ENCODE measurements at regions not wholly inside any gene's neighbourhood (a gene's known extent, or its start where the extent isn't known, plus 50 kb on each side); places are given as distances from the start of the nearest gene placed in this dataset.

GRCh38 chr14:99077844-99078236 is 194.2 kb downstream of the BCL11B start:
- 77 to 81% methylated on average over 6 of the region's 6 CpGs for WGBS, 2 donors
- no peak for TF ChIP-seq POLR2A (IDR thresholded peaks at IDR 0.05)
- TF ChIP-seq EP300 (IDR thresholded peaks at IDR 0.05), result no peak
- TF ChIP-seq CTCF (IDR thresholded peaks at IDR 0.05), result no peak
- Histone ChIP-seq H3K9me3 (peaks cover 0 to 35% (median 0%) of the 10 kb centered on the region in 4 donors), H3K27me3 (no peaks in the 10 kb centered on the region), H3K36me3 (no peaks in the 10 kb centered on the region), H3K4me1 (no peaks in the 10 kb centered on the region), H3K27ac (no peak overlapping the region), H3K4me3 (no peak overlapping the region)
- DNase-seq (ENCODE audit: low spot score in 2 of 2), result no peak

- Histone ChIP-seq H3K36me3 (no peaks in the 10 kb centered on the region), H3K4me1 (no peaks in the 10 kb centered on the region), H3K27me3 (no peaks in the 10 kb centered on the region), H3K27ac (no peak overlapping the region), H3K4me3 (no peak overlapping the region), H3K9me3 (peaks cover 0 to 39% (median 0%) of the 10 kb centered on the region in 4 donors)
- TF ChIP-seq CTCF (IDR thresholded peaks at IDR 0.05) (no peak), EP300 (IDR thresholded peaks at IDR 0.05) (no peak), POLR2A (IDR thresholded peaks at IDR 0.05) (no peak)
- 65 to 81% methylated on average over 7 of the region's 7 CpGs for WGBS, 2 donors
- no peak for DNase-seq (ENCODE audit: low spot score in 2 of 2)
Observed at GRCh38 chr14:99078426-99078825, 193.6 kb downstream of the BCL11B start.

- no peaks in the 10 kb centered on the region for H3K36me3 ChIP-seq
- TF ChIP-seq EP300 (IDR thresholded peaks at IDR 0.05) (no peak), POLR2A (IDR thresholded peaks at IDR 0.05) (no peak), CTCF (IDR thresholded peaks at IDR 0.05) (no peak)
- no peak overlapping the region for H3K27ac ChIP-seq
- H3K4me1 ChIP-seq, result no peaks in the 10 kb centered on the region
- 69 to 78% methylated on average over 9 of the region's 9 CpGs for WGBS, 2 donors
- H3K4me3 ChIP-seq, result no peak overlapping the region
- H3K27me3 ChIP-seq, result no peaks in the 10 kb centered on the region
- H3K9me3 ChIP-seq, result peaks cover 0 to 38% (median 0%) of the 10 kb centered on the region in 4 donors
- DNase-seq (ENCODE audit: low spot score in 2 of 2), result no peak
Observed at GRCh38 chr14:99079061-99079727, 192.8 kb downstream of the BCL11B start.

GRCh38 chr14:99080306-99080705 is 191.7 kb downstream of the BCL11B start:
- 79 to 90% methylated on average over 3 of the region's 3 CpGs for WGBS, 2 donors
- Histone ChIP-seq H3K4me3 (no peak overlapping the region), H3K27me3 (no peaks in the 10 kb centered on the region), H3K4me1 (no peaks in the 10 kb centered on the region), H3K36me3 (no peaks in the 10 kb centered on the region), H3K9me3 (peaks cover 0 to 34% (median 0%) of the 10 kb centered on the region in 4 donors), H3K27ac (no peak overlapping the region)
- no peak for DNase-seq (ENCODE audit: low spot score in 2 of 2)
- TF ChIP-seq EP300 (IDR thresholded peaks at IDR 0.05), result no peak
- TF ChIP-seq CTCF (IDR thresholded peaks at IDR 0.05), result no peak
- no peak for TF ChIP-seq POLR2A (IDR thresholded peaks at IDR 0.05)

GRCh38 chr14:99081156-99081765 is 190.7 kb downstream of the BCL11B start:
- no peaks in the 10 kb centered on the region for H3K4me1 ChIP-seq
- 86 to 90% methylated on average over 9 of the region's 9 CpGs for WGBS, 2 donors
- DNase-seq (ENCODE audit: low spot score in 2 of 2), result no peak

More at GRCh38 chr14:99081156-99081765, 190.7 kb downstream of the BCL11B start:
- H3K27me3 ChIP-seq, result no peaks in the 10 kb centered on the region
- peaks cover 0 to 37% (median 0%) of the 10 kb centered on the region in 4 donors for H3K9me3 ChIP-seq
- TF ChIP-seq EP300 (IDR thresholded peaks at IDR 0.05), result no peak
- TF ChIP-seq CTCF (IDR thresholded peaks at IDR 0.05), result no peak
- TF ChIP-seq POLR2A (IDR thresholded peaks at IDR 0.05), result no peak
- no peak overlapping the region for H3K4me3 ChIP-seq
- no peaks in the 10 kb centered on the region for H3K36me3 ChIP-seq
- H3K27ac ChIP-seq, result no peak overlapping the region
